ENCODE measurements at regions not wholly inside any gene's neighbourhood (a gene's known extent, or its start where the extent isn't known, plus 50 kb on each side); places are given as distances from the start of the nearest gene placed in this dataset.

- TF ChIP-seq CTCF (IDR thresholded peaks at IDR 0.05; ENCODE audit: low read length), result no peak
- TF ChIP-seq EZH2 (IDR thresholded peaks at IDR 0.05; ENCODE audit: borderline replicate concordance, low read length), result no peak
Observed at GRCh38 chr6:104572901-104573300, 286.8 kb downstream of the HACE1 start.

Data from OCI-LY1 (cell line).